ENCODE measurements at regions not wholly inside any gene's neighbourhood (a gene's known extent, or its start where the extent isn't known, plus 50 kb on each side); places are given as distances from the start of the nearest gene placed in this dataset.

DNA sequence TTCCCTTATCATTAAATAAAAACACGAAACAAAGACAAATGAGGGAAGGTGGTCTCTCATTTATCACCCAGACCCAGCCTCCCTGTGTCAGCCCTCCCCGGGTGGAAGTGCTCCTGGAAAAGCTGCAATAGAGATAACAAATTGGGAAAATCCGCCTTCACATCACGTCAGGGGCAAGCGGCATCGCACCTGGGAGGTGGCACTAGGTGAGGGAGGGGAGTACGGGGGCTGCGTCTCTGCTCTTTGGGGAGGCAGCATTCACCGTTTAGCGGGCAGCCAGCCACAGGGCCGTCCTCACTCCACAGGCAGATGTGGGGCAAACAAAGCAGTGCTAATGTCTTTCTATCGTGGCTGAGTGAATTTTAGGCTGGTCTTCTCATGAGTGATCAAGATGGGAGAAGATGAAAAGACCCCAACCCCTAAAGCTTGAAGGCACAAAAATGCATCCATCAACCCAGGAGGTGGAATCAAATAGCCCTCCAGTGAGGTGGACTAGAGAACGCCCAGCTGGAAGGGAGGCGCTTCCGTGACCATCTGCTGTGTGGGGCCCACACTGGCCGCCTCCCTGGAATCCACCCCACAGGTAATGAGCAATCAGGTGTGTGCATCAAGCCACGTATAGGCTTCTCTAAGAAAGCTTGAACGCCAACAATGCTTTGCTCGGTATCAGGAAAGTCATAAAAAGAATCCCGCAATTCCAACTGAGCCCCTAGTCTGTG, 629.5 kb downstream of the BRD1 start:
- DNase-seq = no peak

DNA sequence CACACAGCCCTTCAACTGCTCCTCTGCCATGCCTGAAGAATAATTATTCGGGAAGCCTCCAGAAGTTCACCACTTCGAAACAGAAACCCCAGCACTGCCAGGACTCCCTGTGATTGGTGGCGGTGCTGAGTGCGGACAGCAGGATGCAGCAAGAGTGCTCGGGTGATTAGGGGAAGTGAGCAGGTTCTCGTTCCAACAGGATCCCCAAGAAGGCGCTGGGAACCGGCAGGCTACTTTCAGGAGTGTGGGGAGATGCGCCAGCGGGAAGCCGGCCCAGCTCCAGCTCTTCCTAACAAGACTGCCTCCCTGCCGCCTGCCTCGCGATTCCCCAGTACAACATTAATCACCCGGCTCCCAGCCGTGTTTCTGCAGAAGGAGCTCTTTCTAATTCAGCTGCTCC, 630.2 kb downstream of the BRD1 start:
- no peak for DNase-seq

DNA sequence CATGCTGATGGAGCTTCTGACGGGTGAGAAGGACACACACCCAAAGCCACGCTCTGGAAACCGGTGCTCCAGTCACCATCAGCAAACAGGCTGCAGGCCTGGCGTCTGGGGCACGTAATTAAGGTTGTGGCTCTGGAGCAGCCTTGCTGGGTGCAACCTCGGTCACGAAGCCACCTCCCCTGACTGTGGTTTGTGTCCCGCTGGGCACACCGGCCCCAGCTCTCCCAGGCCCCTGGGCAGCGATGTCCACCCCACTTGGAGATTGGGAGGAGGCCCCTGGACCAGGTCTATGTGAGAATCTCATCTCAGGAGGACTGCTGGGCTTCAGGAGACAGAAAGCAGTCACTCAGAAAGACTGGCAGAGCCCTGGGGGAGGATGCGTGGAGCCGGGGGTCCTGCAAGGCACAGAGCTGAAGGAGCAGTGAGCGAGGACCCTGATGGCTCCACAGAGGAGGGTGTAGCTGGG, 631.6 kb downstream of the BRD1 start:
- DNase-seq = no peak

DNA sequence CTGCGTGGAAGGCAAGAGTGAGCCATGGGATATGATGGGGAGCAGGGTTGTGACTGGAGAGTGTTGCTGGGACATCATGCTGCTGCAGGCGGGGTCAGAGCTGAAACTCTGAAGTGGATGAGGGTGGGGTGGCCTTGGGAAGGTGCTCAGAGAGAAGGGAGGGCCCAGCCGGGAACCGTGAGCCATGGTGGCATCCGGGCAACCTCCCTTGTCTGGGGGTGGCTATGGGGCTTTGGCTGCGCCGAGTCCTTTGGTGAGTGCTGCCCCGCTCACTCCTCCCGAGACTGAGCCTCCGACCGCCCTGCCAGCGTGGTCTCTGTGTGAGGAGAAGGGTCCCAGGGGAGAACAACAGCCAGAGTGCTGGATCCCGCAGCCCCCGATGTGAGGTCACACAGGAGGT, 632.0 kb downstream of the BRD1 start:
- no peak for DNase-seq

DNA sequence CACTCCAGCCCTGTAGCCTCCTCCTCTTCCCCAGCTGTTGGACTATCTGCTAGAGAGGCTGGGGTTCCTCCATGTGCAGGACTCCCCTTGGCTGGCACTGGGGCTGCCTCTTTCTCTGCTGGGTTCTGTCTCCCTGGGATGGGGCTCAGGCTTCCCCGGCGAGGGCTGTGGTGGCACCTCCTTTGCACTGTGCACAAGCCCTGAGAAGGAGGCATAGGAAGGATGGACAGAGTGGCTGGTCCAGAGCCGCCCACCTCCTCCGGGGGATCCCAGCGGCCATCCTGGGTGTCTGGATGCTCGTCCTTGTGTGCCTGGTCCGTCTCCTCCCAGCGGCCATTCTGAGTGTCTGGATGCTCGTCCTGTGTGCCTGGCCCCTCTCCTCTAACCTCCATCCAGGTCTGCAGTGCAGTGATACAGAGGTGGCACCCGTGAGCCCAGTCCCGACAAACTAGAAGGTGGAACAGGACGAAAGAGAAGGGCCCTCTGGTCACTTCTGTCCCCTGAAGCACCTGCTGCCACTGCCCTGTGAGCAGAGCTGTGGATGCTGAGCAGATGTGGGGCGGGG, 633.7 kb downstream of the BRD1 start:
- no peak for DNase-seq

DNA sequence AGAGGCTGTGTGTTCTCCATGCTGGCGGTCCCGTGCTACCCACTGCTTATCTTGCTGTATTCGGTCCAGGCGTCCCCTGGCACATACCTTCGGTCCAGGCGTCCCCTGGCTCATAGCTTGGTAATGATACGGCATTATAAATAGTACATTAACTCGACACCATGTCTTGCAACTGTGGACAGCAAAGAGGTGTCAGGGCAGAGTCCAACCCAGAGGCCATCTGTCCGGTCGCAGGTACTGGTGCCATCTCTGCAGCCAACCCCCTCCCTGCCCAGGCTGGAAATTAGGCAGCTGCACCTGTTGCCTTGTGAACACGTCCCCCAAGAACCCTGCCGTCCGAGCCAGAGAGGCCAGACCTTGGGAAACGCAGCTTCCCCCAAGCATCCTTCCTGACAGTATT, 634.3 kb downstream of the BRD1 start:
- DNase-seq = no peak

DNA sequence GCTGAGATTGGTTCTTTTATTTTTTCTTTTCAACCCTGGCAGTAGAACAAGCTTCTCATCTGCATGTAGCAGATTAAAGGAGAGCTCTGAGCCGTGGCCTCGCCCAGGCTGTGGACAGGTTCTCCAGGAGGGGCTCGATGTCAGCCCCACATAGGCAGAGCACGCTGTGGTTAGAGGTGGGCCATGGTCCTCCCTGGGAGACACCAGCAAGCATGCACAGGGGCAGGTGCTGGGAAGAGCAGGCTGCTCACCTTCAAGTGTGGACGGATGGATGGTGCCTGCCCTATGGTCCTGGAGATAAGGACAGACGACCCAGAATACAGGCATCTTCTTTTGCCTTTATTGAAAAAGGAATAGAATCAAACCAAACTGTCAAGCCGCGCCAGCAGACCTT, 634.8 kb downstream of the BRD1 start:
- no peak for DNase-seq

DNA sequence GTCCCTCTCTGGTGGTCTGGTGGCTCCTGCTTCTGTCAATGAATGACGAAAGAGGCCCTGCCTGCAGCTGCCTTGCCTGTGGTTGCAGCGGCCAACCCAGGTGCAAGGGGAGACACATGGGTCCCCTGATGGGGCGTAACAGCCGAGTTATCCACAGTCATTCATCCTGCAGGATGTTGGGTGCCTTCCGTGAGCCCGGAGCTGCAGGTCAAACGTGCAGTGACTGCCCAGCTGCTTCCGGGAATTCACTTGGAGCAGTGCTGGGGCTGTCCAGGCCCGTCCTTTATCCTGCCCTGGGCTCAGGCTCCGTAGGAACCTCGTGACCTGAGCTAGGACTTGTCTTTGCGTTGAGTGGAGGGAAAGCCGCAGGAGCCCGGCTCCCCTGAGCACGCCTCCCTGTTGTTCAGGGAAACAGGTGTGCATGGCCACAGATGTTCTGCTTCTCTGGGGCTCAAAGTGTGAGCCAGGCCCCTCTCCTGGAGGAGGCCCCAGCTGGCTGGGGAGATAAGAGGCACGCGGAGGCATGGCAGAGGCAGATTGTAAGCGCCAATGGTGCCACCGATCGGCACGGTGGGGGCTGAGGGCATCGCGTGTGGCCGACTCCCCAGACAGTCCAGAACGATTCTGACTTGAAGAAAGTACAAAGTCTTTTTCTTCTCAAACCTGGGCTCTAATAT, 635.4 kb downstream of the BRD1 start:
- no peak for DNase-seq

DNA sequence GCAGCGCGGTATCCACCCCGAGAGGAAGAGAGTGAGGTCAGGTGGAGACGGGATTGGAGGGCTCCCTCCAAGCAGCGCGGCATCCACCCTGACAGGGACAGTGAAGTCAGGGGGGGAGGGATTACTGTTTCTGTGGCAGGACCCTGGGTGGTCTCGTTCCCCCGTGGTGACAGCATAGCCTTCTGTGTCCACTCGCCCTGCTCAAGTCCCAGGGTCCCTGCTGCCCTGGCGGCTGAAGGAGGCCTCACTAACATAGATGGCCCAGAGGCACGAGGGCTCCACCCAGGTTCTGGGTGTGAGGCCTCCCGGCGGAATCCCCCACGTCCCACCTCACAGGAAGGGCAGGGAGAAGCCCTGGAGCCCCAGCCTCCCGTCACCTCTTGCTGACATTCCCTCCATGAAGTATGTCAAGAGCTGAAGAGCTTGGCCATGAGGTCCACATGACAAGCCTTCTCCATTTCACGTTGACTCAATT, 636.1 kb downstream of the BRD1 start:
- no peak for DNase-seq

DNA sequence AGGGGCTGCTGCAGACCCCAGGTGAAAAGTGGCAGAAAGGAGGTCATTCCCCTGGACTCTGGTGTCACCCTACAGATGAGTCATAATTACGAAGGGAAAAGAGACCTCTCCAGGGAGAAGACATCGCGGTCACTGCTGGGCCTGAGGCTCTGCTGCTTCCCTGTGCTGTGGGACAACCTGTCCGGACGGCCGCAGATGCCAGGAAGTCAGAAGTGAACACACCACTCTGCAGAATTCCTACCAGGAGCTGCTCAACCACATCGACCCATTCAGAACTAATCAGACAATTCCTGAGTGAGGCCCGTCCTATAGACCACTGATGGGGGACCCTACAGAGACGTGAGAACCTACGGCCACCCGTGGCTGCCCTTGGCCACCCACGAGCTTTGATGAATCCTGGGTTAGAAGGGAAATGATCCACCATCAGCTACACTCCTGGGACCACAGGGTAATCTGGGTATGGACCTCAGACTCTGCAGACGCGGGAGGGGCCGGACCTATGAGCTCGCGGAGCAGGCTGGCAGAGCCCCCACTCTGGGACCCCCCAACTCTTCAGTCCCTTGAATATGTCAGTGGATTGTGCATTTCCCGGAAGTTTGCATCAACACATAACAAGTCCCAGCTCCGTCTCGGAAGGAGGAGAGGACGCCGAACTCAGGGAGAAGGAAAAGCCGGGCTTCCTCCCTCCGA, 636.7 kb downstream of the BRD1 start:
- DNase-seq = no peak

DNA sequence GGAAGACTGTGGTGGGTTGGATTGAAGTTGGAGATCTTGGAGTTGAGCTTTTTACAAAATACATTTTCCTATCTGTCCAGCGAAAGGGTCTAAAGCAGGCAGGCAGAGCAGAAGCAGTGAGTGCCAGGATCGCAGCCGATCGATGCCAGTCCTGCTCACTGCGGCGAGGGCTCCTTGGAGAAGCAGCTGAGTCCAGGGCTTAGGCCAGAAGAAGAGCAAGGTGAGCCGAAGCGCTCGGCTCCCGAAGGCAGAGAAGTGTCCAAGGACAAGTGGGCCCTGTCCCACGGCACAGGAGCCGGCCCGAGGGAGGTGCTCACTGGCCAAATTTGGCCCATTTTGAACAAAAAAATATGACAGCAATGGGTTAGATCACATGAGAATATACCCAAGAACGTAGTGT, 637.8 kb downstream of the BRD1 start:
- no peak for DNase-seq

DNA sequence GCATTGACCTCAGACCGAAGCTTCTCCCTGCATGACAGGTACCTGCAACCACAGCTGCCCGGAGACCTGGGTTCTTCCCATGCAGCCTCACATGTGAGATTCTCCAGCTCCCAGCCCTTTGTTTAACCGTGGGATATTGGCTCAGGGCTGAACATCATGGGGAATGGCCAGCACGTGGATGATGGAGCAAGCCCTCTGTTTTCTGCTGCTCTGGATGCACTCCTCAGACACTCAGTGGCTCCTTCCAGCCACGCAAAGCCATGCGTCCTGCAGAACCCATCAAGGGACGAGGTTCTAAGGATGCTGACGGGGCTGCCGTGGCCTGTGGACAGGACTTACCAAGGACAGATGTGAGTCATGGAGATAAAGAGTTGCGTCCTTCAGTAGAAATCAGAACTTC, 639.1 kb downstream of the BRD1 start:
- no peak for DNase-seq

DNA sequence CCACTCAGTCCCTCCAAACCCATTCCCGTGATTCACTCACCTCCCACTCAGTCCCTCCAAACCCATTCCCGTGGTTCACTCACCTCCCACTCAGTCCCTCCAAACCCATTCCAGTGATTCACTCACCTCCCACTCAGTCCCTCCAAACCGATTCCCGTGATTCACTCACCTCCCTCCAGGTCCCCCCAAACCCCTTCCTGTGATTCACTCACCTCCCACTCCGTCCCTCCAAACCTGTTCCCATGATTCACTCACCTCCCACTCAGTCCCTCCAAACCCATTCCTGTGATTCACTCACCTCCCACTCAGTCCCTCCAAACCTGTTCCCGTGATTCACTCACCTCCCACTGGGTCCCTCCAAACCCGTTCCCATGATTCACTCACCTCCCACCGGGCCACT, 639.6 kb downstream of the BRD1 start:
- DNase-seq = no peak

DNA sequence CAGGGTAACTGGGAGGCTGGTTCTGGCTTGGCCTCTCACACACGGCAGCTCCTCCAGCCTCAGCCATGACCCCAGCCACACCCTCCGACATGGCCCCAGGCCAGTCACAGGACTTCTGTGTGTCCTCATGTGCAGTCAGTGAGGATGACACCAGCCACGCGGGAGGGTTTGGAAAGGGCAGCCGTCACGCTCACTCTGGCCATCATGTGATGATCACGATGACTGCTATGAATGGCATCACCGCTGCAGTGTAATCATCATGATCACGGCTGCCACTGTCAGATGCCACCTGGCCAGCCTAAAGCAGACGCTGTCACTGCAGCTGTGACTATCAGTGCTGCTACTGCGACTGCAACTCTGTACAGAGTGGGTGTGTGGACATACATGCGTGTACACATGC, 640.9 kb downstream of the BRD1 start:
- no peak for DNase-seq

DNA sequence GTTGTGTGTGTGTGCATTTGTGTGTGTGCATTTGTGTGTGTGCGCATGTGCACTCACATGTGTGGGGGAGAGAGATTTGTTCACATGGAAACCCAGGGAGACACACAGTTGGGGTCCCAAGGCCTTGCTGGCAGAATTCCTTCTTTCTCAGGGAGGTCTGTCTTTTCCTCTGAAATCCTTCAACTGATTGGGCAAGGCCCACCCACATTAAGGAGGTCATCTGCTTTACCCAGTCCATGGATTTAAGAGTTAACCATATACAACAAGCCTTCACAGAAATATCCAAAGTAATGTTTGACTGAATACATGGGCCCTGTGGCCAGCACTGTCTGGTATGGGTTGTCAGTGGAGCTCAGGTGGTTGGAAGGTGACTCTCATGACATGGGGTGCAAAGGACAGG, 641.4 kb downstream of the BRD1 start:
- DNase-seq = no peak

DNA sequence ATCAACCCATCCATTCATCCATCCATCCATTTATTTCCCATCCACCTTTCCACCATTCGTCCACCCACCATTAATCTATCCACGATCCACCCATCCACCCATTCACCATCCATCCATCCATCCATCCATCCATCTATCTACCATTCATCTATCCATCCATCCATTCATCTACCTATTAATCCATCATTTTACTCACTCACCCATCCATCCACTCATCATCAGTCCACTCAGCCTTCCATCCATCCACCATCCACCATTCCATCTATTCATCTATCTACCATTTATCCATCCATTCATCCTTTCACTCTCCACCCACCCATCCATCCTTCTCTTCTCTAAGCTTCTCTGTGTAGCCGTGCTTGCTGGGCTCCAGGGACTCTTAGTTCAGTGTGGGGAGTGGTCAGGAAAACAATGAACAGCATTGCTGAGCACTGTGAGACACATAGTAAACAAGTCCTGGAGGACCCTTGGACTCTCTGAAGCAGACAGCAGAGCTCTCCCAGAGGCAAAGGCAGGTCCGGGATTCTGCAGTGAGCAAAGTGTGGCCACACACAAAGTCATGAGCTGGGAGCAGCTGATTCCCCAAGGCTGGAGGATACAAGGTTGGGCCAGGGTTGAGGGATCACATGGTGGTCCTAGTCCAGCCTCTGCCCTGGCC, 642.2 kb downstream of the BRD1 start:
- no peak for DNase-seq

DNA sequence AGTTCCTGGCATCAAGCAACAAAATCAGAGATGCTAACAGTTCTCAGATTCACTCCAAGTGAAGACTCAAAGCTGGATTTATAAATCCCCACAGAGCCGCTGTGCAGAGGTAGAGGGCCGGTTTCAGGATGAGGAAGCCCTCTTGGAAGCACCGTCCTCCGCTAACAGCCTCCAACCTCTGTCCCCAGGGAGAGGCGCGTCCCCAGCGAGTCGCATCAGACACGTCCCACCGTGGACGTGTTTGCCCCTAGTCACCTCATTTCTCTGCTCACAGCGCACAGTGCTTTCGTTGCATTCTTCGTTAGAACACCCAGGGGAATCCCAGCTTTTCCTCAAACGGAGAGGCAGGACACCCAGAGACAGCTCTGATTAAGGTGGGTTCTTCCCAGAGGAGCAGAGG, 642.9 kb downstream of the BRD1 start:
- no peak for DNase-seq

DNA sequence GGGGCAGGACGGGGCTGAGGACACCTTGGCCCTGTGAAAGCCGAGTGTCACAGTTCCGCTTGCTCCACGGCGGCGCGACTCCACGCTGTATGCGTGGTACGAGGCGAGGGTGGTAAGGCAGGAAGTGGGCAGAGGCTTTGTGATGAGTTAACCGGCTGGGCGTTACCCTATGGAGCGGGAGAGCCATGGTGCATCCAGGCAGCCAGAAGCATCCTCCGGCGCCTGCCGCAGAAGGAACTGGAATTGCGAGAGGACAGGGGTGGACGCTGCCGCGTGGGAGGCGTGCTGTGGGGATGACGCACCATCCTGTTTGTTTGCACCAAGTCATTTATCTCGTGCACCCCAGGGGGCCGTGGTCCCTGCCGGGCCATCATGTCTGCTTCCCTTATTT, 643.9 kb downstream of the BRD1 start:
- no peak for DNase-seq

DNA sequence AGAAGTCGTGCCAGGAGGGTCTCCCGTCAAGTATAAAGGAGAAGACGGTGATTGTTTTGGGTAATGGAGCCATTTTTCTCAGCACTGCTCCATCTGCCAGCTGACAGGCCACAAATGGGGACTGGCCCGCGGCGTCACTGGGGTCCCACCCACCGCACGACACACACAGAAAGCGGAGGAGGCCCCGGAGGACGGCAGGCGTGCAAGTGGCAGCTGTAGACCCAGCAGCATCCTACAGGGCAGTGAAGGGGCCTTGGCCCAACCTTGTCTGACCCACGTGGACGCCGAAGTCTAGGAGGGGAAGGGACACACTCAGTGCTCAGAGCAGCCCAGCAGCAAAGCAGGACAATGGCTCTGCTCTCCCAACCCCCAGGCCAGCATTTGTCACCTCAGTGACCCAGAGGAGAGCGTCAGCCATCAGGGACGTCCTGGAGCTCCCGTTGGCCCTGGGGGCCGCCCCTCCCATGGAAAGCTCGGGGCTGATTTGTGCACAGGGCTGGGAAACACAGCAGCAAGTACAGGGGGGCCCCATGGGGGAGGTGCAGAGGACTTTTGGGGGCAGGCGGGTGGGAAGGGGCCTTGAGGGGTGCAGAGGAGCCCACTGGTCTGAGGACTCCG, 644.4 kb downstream of the BRD1 start:
- no peak for DNase-seq

DNA sequence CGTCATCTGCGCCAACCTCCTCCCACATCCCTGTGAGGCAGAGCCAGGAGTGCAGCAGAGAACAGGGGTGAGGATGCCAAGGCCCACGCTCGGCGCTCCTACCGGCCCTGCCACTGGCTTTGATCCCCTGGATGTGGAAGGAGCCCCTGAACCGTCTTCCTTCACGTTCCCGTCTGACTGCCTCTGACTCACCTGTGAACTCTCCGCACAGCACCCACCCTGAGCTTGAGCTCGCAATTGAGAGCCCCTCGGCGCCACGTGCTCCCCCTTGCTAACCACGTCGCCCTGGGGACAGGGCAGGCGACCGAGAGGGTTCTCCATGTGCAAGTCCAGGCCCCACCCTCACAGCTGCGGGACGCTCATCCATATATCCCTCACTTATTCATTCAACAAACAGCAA, 645.3 kb downstream of the BRD1 start:
- no peak for DNase-seq

DNA sequence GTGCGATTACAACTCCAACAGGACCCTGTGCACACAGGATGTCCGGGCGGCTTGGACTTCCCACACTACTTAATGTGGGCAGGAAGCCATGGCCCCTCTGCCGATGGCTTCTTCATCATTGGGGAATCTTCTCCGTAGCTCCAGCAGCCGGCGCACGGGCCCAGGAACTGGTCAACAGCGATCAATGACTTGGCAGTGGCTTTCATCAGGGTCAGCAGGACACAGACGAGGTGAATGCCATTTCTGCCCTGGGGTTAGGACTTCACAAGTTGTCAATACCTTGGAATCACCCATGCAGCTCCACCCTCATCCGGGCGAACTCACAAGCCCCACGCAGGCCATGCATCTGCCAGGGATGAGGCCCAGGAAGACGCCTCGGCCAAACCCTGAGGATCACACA, 645.7 kb downstream of the BRD1 start:
- DNase-seq = no peak

DNA sequence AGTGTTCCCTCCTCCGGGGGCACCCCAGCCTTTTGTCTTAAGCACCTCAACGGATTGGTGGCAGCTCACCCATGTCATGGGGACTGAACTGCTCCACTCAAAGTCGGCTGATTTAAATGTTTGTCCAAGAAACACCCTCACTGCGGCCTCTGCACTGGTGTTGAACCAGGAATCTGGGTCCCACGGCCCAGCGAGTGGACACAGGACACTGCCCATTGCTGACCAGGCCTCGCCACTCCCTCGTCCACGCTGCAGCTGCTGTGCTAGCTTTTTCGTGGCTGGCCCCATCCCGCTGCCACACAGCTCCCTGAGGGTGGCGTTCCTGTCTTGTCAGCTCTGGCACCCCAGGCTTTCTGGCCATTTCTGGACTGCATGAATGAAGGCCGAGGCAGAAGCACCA, 646.2 kb downstream of the BRD1 start:
- DNase-seq = no peak

DNA sequence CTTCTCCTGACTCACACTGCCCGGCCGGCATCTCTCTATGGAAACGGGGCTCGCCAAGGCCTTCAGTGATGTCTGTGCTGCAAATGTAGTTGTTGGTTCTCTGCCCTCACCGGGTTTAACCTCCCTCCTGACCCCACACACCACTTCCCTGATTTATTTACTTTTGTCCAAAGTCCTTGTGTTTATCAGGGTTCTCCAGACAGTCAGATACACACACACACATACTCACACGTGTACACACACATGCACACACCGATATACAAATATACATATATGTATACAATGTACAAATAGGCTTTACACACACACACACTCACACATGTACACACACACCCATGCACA, 647.0 kb downstream of the BRD1 start:
- no peak for DNase-seq
